K562 (cell line): ENCODE measurements at regions not wholly inside any gene's neighbourhood (a gene's known extent, or its start where the extent isn't known, plus 50 kb on each side); places are given as distances from the start of the nearest gene placed in this dataset.

ENCODE experiments used
- ATAC-seq: fragments of 200-7000 bp; cut with Tn5 transposase; 3 replicates; pipeline ENCODE4 v1.9.1; 2020; ENCODE audit warnings: moderate library complexity
- BruUV-seq: library from RNA; stranded (reverse); fragments of 400-500 nt; replicated peaks from 2 replicates; lab custom pipeline; 2021; lab: Mats Ljungman, UMichigan
- CTCF ChIA-PET: fragments of 300-600 bp; formaldehyde crosslinking; extraction: SDS; loops from one replicate; lab custom pipeline; 2021; ENCODE audit warnings: low intra/inter-chr PET ratio; lab: Yijun Ruan, JAX
- POLR2A ChIA-PET: fragments of 300-600, 350-650 bp; sonication (Branson Sonifier 250); formaldehyde crosslinking; extraction: SDS; loops from one replicate; lab custom pipeline; 2021; ENCODE audit warnings: antibody characterized with exemption, inconsistent platforms; lab: Yijun Ruan, JAX
- DNase-seq, 4 experiments: peaks; one replicate each; pipeline versions ENCODE4 v3.0.0 to v3.0.0-alpha.2; 2011 to 2018; ENCODE audit warnings: low spot score in 3 of 4, mixed read lengths in 3 of 4; ENCODE audit errors: extremely low read depth in 1 of 4
- FAIRE-seq: peaks from 2 replicates; lab custom pipeline; 2011; peaks lifted over from hg19 to GRCh38; lab: Jason Lieb, UNC
- H2AFZ ChIP-seq: 2 replicates; pipeline ENCODE4 v1.6.0; 2011; ENCODE audit warnings: low read depth, low read length, control low read depth, inconsistent platforms
- H3K27ac ChIP-seq: fragments of 200-600 bp; 3 replicates; pipeline ENCODE4 v1.8.0; 2011; ENCODE audit warnings: low read depth, mild to moderate bottlenecking, control low read depth, inconsistent platforms, low read length, moderate library complexity, mixed read lengths; ENCODE audit errors: extremely low read depth
- H3K27me3 ChIP-seq, 2 experiments: fragments of 300-600 bp in 1 of 2; 2 replicates in 1 of 2; 3 replicates in 1 of 2; pipeline versions ENCODE4 v1.6.0 to v1.8.0; 2011; ENCODE audit warnings: inconsistent platforms in 2 of 2, low read length in 2 of 2, mild to moderate bottlenecking in 1 of 2, mixed read lengths in 1 of 2, moderate library complexity in 1 of 2; ENCODE audit not compliant: control insufficient read depth in 2 of 2, insufficient read depth in 2 of 2
- H3K36me3 ChIP-seq: fragments of 300-600 bp; 3 replicates; pipeline ENCODE4 v1.8.0; 2011; ENCODE audit warnings: mild to moderate bottlenecking, low read length, inconsistent platforms; ENCODE audit not compliant: control insufficient read depth, insufficient read depth
- H3K4me1 ChIP-seq, 2 experiments: fragments of 200-600 bp in 1 of 2; replicated peaks in 1 of 2; 2 replicates in 1 of 2; 3 replicates in 1 of 2; pipeline versions ENCODE4 v1.5.1 to v1.8.0; 2011; ENCODE audit warnings: inconsistent platforms in 2 of 2, low read length in 2 of 2, mild to moderate bottlenecking in 1 of 2, mixed read lengths in 1 of 2, moderate library complexity in 1 of 2; ENCODE audit not compliant: control insufficient read depth in 2 of 2, insufficient read depth in 2 of 2
- H3K4me2 ChIP-seq: 2 replicates; pipeline ENCODE4 v1.6.1; 2011; ENCODE audit warnings: low read length, control low read depth, inconsistent platforms, mixed read lengths; ENCODE audit not compliant: insufficient read depth
- H3K4me3 ChIP-seq: fragments of 200-600 bp; sonication (generic), shearing (Covaris generic); 2 replicates; pipeline ENCODE4 v1.5.1; 2016; ENCODE audit warnings: control low read depth, inconsistent platforms
- H3K79me2 ChIP-seq: fragments of 200-600 bp; 3 replicates; pipeline ENCODE4 v1.8.0; 2011; ENCODE audit warnings: low read length, inconsistent platforms; ENCODE audit not compliant: control insufficient read depth, insufficient read depth
- H3K9ac ChIP-seq, 2 experiments: 2 replicates each; pipeline versions ENCODE4 v1.6.0 to v1.6.1; 2011; ENCODE audit warnings: low read depth in 2 of 2, low read length in 2 of 2, control low read depth in 1 of 2, inconsistent platforms in 1 of 2, mild to moderate bottlenecking in 1 of 2, mixed read lengths in 1 of 2; ENCODE audit not compliant: insufficient read depth in 1 of 2
- H3K9me1 ChIP-seq: one replicate; pipeline ENCODE4 v1.6.0; 2011; ENCODE audit warnings: inconsistent platforms, mild to moderate bottlenecking, low read length, moderate library complexity; ENCODE audit not compliant: control insufficient read depth, insufficient read depth
- H3K9me3 ChIP-seq: replicated peaks from 2 replicates; pipeline ENCODE4 v1.5.1; 2011; ENCODE audit warnings: low read depth, low read length, inconsistent platforms; ENCODE audit not compliant: control insufficient read depth, insufficient read depth
- H4K20me1 ChIP-seq: replicated peaks from 2 replicates; pipeline ENCODE4 v1.6.1; 2011; ENCODE audit warnings: low read length, inconsistent platforms, mixed read lengths; ENCODE audit not compliant: control insufficient read depth, insufficient read depth
- BMI1 ChIP-seq: fragments of 150-350 bp; IDR thresholded peaks from 2 replicates; pipeline ENCODE4 v1.6.1; 2014; ENCODE audit warnings: low read length
- BRF1 ChIP-seq: IDR thresholded peaks from 3 replicates; pipeline ENCODE4 v1.6.1; 2011; ENCODE audit warnings: borderline replicate concordance, mild to moderate bottlenecking; ENCODE audit not compliant: insufficient read length; ENCODE audit errors: extremely low read depth
- E4F1 ChIP-seq: fragments of 250-450 bp; sonication (Bioruptor Pico); IDR thresholded peaks from 2 replicates; pipeline ENCODE4 v1.5.0; 2021; ENCODE audit warnings: mild to moderate bottlenecking, borderline replicate concordance
- FOXJ3 ChIP-seq: sonication (generic); formaldehyde crosslinking; IDR thresholded peaks from 2 replicates; pipeline ENCODE4 v1.4.0; 2020; ENCODE audit warnings: mild to moderate bottlenecking, missing genetic modification reagents
- HES1 ChIP-seq: fragments of 450-650 bp; IDR thresholded peaks from 2 replicates; pipeline ENCODE4 v1.6.1; 2016; ENCODE audit warnings: low read depth, mild to moderate bottlenecking, moderate library complexity
- RBM34 ChIP-seq: fragments of 200-400 bp; formaldehyde crosslinking; IDR thresholded peaks from 2 replicates; pipeline ENCODE4 v1.6.1; 2018; ENCODE audit warnings: low read length, borderline replicate concordance; ENCODE audit not compliant: insufficient read depth
- YY1 ChIP-seq, 3 experiments: IDR thresholded peaks; 2 replicates each; pipeline ENCODE4 v1.6.1; 2011; ENCODE audit warnings: low read length in 2 of 3, mild to moderate bottlenecking in 2 of 3, moderate library complexity in 2 of 3, borderline replicate concordance in 1 of 3, control low read depth in 1 of 3, low read depth in 1 of 3; ENCODE audit not compliant: insufficient read depth in 3 of 3, insufficient replicate concordance in 2 of 3, control insufficient read depth in 1 of 3, insufficient read length in 1 of 3; ENCODE audit errors: extremely low read depth in 1 of 3
- WGBS: fragments of 100-300 bp; shearing (Covaris generic); methylation state at CpG from one replicate; pipeline ENCODE4 v1.1.6; 2016; ENCODE audit warnings: low coverage, mixed read lengths; ENCODE audit not compliant: insufficient coverage; ENCODE audit errors: missing lambda C conversion rate; 5-methylcytosine and 5-hydroxymethylcytosine counted together
- in situ Hi-C: fragments of 300-500 bp; cut with MboI; formaldehyde crosslinking; loops from 4 replicates; pipeline ENCODE4 v1.15.0; 2018; ENCODE audit warnings: inconsistent platforms, mixed read lengths
- intact Hi-C: fragments of 100-400 bp; cut with micrococcal nuclease; formaldehyde crosslinking; loops from 2 replicates; pipeline ENCODE4 v1.14.2; 2022
- TF ChIP-seq, protein P1 (sequence below), 2 experiments: fragments of 450-650 bp in 1 of 2; sonication (generic) in 1 of 2; formaldehyde crosslinking in 1 of 2; IDR thresholded peaks; 2 replicates each; pipeline versions ENCODE4 v1.7.1 to v1.9.0; 2016 to 2022; ENCODE audit warnings: inconsistent platforms in 1 of 2, mild to moderate bottlenecking in 1 of 2, missing genetic modification reagents in 1 of 2

DNA sequence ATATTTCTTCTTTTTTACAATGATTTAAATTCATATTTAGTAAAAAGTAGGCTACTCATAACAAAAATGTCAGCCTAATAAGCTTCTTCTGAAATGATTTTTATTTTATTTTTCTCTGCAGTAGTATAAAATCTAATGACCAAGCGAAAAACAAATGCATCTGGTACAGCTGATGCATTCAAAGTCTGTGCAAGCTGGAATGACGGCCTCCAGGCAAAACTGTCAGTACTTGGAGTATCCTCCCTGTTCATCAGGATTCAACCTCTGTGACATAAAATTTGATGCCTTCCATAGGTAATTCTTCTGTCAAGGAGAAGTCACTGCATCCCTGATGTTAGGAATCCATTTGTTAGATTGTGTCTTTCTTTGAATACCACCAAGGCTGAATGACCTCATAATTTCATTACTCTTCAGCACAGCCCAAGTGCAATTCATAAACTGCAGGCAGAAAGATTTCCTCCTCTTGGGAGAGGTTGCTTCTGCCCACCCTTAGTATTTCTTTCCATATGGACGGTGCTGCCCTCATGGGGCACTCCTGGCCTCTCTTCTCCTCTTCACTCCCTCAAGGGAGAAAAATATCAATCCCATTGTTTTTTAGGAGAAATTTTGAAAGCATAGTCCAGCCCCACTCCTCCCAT lies 146.4 kb upstream of the STXBP5 start:
- 72% methylated on average over 3 of the region's 3 CpGs for WGBS
- Histone ChIP-seq H3K36me3 (no peaks in the 10 kb centered on the region), H3K4me3 (no peak overlapping the region), H3K9me1 (no peaks in the 10 kb centered on the region), H3K4me2 (no peak overlapping the region), H3K9me3 (no peaks in the 10 kb centered on the region), H3K79me2 (no peaks in the 10 kb centered on the region), H2AFZ (no peak overlapping the region), H3K9ac (no peak overlapping the region), H3K27ac (no peak overlapping the region), H3K27me3 (no peaks in the 10 kb centered on the region), H3K4me1 (peaks cover 0 to 2% of the 10 kb centered on the region in 2 experiments; a peak in 1 of 5 replicates), H4K20me1 (no peaks in the 10 kb centered on the region)
- in situ Hi-C loops (no loop called here), intact Hi-C loops (no loop called here)
- no peak for ATAC-seq
- no peak for DNase-seq
- POLR2A ChIA-PET = interaction anchor here (1.8 kb wide), 1 partner anchor 11 kb away, joined by 4 read pairs; no protein-coding TSS in a partner anchor
- no peak for FAIRE-seq
- CTCF ChIA-PET = no interaction called here
- BruUV-seq = no TSS peak
- TF ChIP-seq BRF1 (no peak), E4F1 (CRISPR knock-in tag) (no peak), HES1 (no peak), FOXJ3 (CRISPR knock-in tag) (no peak), BMI1 (no peak), RBM34 (no peak), YY1 (IDR thresholded peaks at IDR 0.05; ENCODE audit: borderline replicate concordance in 1 of 3, control insufficient read depth in 1 of 3, extremely low read depth in 1 of 3, insufficient read depth in 3 of 3, insufficient read length in 1 of 3, insufficient replicate concordance in 2 of 3, low read depth in 1 of 3, low read length in 2 of 3) (no peak)
- TF ChIP-seq, protein P1, sequence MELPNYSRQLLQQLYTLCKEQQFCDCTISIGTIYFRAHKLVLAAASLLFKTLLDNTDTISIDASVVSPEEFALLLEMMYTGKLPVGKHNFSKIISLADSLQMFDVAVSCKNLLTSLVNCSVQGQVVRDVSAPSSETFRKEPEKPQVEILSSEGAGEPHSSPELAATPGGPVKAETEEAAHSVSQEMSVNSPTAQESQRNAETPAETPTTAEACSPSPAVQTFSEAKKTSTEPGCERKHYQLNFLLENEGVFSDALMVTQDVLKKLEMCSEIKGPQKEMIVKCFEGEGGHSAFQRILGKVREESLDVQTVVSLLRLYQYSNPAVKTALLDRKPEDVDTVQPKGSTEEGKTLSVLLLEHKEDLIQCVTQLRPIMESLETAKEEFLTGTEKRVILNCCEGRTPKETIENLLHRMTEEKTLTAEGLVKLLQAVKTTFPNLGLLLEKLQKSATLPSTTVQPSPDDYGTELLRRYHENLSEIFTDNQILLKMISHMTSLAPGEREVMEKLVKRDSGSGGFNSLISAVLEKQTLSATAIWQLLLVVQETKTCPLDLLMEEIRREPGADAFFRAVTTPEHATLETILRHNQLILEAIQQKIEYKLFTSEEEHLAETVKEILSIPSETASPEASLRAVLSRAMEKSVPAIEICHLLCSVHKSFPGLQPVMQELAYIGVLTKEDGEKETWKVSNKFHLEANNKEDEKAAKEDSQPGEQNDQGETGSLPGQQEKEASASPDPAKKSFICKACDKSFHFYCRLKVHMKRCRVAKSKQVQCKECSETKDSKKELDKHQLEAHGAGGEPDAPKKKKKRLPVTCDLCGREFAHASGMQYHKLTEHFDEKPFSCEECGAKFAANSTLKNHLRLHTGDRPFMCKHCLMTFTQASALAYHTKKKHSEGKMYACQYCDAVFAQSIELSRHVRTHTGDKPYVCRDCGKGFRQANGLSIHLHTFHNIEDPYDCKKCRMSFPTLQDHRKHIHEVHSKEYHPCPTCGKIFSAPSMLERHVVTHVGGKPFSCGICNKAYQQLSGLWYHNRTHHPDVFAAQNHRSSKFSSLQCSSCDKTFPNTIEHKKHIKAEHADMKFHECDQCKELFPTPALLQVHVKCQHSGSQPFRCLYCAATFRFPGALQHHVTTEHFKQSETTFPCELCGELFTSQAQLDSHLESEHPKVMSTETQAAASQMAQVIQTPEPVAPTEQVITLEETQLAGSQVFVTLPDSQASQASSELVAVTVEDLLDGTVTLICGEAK (IDR thresholded peaks at IDR 0.05) = no peak
- TF ChIP-seq, protein P1 (CRISPR knock-in tag; IDR thresholded peaks at IDR 0.05) = no peak
